H9 (cell line): ENCODE measurements at regions not wholly inside any gene's neighbourhood (a gene's known extent, or its start where the extent isn't known, plus 50 kb on each side); places are given as distances from the start of the nearest gene placed in this dataset.
"Not testable (repeated sequence)": the region's sequence is repeated elsewhere in the genome, so short reads cannot be mapped to it uniquely, and the experiment has no call there.

Experiments used
- DNase-seq: peaks from one replicate; pipeline ENCODE4 v3.0.0-alpha.2; 2017
- H2AFZ ChIP-seq: one replicate; pipeline ENCODE4 v1.6.1; 2013; ENCODE audit warnings: mild to moderate bottlenecking, low read length, control low read depth, moderate library complexity
- H2AK5ac ChIP-seq: 2 replicates; pipeline ENCODE4 v1.6.1; 2013; ENCODE audit warnings: low read length, control low read depth, mixed read lengths; ENCODE audit not compliant: insufficient read length
- H2BK120ac ChIP-seq: one replicate; pipeline ENCODE4 v1.6.1; 2013; ENCODE audit warnings: low read depth, mild to moderate bottlenecking, low read length, control low read depth, inconsistent platforms; ENCODE audit not compliant: poor library complexity, severe bottlenecking
- H2BK12ac ChIP-seq: 2 replicates; pipeline ENCODE4 v1.6.1; 2013; ENCODE audit warnings: low read length, control low read depth, mixed read lengths, low read depth; ENCODE audit not compliant: insufficient read length
- H2BK15ac ChIP-seq: 2 replicates; pipeline ENCODE4 v1.6.1; 2013; ENCODE audit warnings: low read depth, low read length, control low read depth
- H2BK20ac ChIP-seq: one replicate; pipeline ENCODE4 v1.6.1; 2013; ENCODE audit warnings: low read depth, mild to moderate bottlenecking, low read length, control low read depth, inconsistent platforms; ENCODE audit not compliant: poor library complexity, severe bottlenecking
- H2BK5ac ChIP-seq: 2 replicates; pipeline ENCODE4 v1.6.1; 2013; ENCODE audit warnings: low read length, control low read depth, mixed read lengths; ENCODE audit not compliant: insufficient read length
- H3K14ac ChIP-seq: 2 replicates; pipeline ENCODE4 v1.6.1; 2013; ENCODE audit warnings: low read length, control low read depth; ENCODE audit not compliant: insufficient read depth
- H3K18ac ChIP-seq: 2 replicates; pipeline ENCODE4 v1.6.1; 2013; ENCODE audit warnings: low read depth, mild to moderate bottlenecking, mixed read lengths, low read length, control low read depth; ENCODE audit not compliant: insufficient read length
- H3K23ac ChIP-seq: 2 replicates; pipeline ENCODE4 v1.6.1; 2013; ENCODE audit warnings: low read length, control low read depth, mixed read lengths, low read depth; ENCODE audit not compliant: insufficient read length
- H3K23me2 ChIP-seq: 2 replicates; pipeline ENCODE4 v1.6.1; 2013; ENCODE audit warnings: low read depth, mild to moderate bottlenecking, mixed read lengths, low read length, control low read depth; ENCODE audit not compliant: insufficient read length, poor library complexity, severe bottlenecking
- H3K27ac ChIP-seq: 2 replicates; pipeline ENCODE4 v1.5.1; 2013; ENCODE audit warnings: low read length, control low read depth, mixed read lengths, low read depth; ENCODE audit not compliant: insufficient read length
- H3K27me3 ChIP-seq: 2 replicates; pipeline ENCODE4 v1.6.1; 2013; ENCODE audit warnings: low read length, control low read depth, inconsistent platforms; ENCODE audit not compliant: insufficient read depth
- H3K4ac ChIP-seq: 2 replicates; pipeline ENCODE4 v1.6.1; 2013; ENCODE audit warnings: low read depth, mild to moderate bottlenecking, control low read depth, inconsistent platforms, low read length, moderate library complexity
- H3K4me1 ChIP-seq: 2 replicates; pipeline ENCODE4 v1.6.1; 2013; ENCODE audit warnings: low read length, control low read depth, inconsistent platforms; ENCODE audit not compliant: insufficient read depth
- H3K4me2 ChIP-seq: 2 replicates; pipeline ENCODE4 v1.6.1; 2013; ENCODE audit warnings: low read length, control low read depth, mixed read lengths; ENCODE audit not compliant: insufficient read length, insufficient read depth
- H3K56ac ChIP-seq: 2 replicates; pipeline ENCODE4 v1.6.1; 2013; ENCODE audit warnings: low read depth, mild to moderate bottlenecking, mixed read lengths, low read length, control low read depth; ENCODE audit not compliant: insufficient read length
- H3K79me1 ChIP-seq: 2 replicates; pipeline ENCODE4 v1.6.1; 2013; ENCODE audit warnings: low read depth, mild to moderate bottlenecking, moderate library complexity, low read length, control low read depth, inconsistent platforms; ENCODE audit not compliant: insufficient read depth, poor library complexity, severe bottlenecking
- H3K79me2 ChIP-seq: 2 replicates; pipeline ENCODE4 v1.6.1; 2013; ENCODE audit warnings: low read length, control low read depth, inconsistent platforms; ENCODE audit not compliant: insufficient read depth
- H3K9ac ChIP-seq: 2 replicates; pipeline ENCODE4 v1.6.1; 2013; ENCODE audit warnings: low read length, control low read depth, mixed read lengths; ENCODE audit not compliant: insufficient read length; ENCODE audit errors: extremely low read depth
- H3K9me3 ChIP-seq: one replicate; pipeline ENCODE4 v1.6.1; 2013; ENCODE audit warnings: low read depth, low read length, inconsistent platforms; ENCODE audit not compliant: control insufficient read depth
- H3T11ph ChIP-seq: one replicate; pipeline ENCODE4 v1.6.1; 2013; ENCODE audit warnings: mild to moderate bottlenecking, low read length, control low read depth, inconsistent platforms
- H4K20me1 ChIP-seq: one replicate; pipeline ENCODE4 v1.6.1; 2013; ENCODE audit not compliant: control insufficient read depth, insufficient read length, insufficient read depth
- H4K5ac ChIP-seq: 2 replicates; pipeline ENCODE4 v1.6.1; 2013; ENCODE audit warnings: low read depth, mild to moderate bottlenecking, mixed read lengths, low read length, control low read depth; ENCODE audit not compliant: insufficient read length
- H4K8ac ChIP-seq: replicated peaks from 2 replicates; pipeline ENCODE4 v1.6.1; 2013; ENCODE audit warnings: low read length, control low read depth, mixed read lengths, low read depth; ENCODE audit not compliant: insufficient read length
- H4K91ac ChIP-seq: 2 replicates; pipeline ENCODE4 v1.6.1; 2013; ENCODE audit warnings: low read depth, mild to moderate bottlenecking, moderate library complexity, mixed read lengths, low read length, control low read depth; ENCODE audit not compliant: insufficient read length
- H3K27ac Mint-ChIP-seq, 3 experiments: 2 replicates in 2 of 3; 3 replicates in 1 of 3; pipeline ENCODE4 v1.8.0; 2020 to 2021; ENCODE audit warnings: mixed read lengths in 3 of 3, mild to moderate bottlenecking in 1 of 3, moderate library complexity in 1 of 3
- H3K27me3 Mint-ChIP-seq: 2 replicates; pipeline ENCODE4 v1.8.0; 2021; ENCODE audit warnings: low read depth, mild to moderate bottlenecking, moderate library complexity, mixed read lengths
- H3K36me3 Mint-ChIP-seq, 3 experiments: 2 replicates in 2 of 3; 3 replicates in 1 of 3; pipeline ENCODE4 v1.8.0; 2020 to 2021; ENCODE audit warnings: low read depth in 3 of 3, mixed read lengths in 3 of 3; ENCODE audit not compliant: insufficient read depth in 1 of 3
- H3K4me1 Mint-ChIP-seq, 2 experiments: 2 replicates each; pipeline ENCODE4 v1.8.0; 2020; ENCODE audit warnings: mixed read lengths in 2 of 2
- H3K4me3 Mint-ChIP-seq, 2 experiments: 2 replicates in 1 of 2; 3 replicates in 1 of 2; pipeline ENCODE4 v1.8.0; 2020 to 2021; ENCODE audit warnings: mild to moderate bottlenecking in 2 of 2, mixed read lengths in 2 of 2, moderate library complexity in 1 of 2
- H3K9me3 Mint-ChIP-seq, 2 experiments: 2 replicates in 1 of 2; 3 replicates in 1 of 2; pipeline ENCODE4 v1.8.0; 2020; ENCODE audit warnings: mild to moderate bottlenecking in 2 of 2, mixed read lengths in 2 of 2, moderate library complexity in 1 of 2
- CTCF ChIP-seq: fragments of 200-600 bp; sonication (generic); conservative IDR thresholded peaks from 3 replicates; pipeline ENCODE4 v1.8.0; 2021; ENCODE audit warnings: antibody characterized with exemption, mild to moderate bottlenecking
- WGBS: extraction: QIAGEN DNeasy Blood & Tissue Kit; methylation state at CpG from one replicate; pipeline ENCODE4 v1.1.7; 2013; ENCODE audit warnings: missing lambda C conversion rate, low lambda C conversion rate, mixed read lengths; ENCODE audit not compliant: insufficient read length; ENCODE audit errors: extremely low coverage; 5-methylcytosine and 5-hydroxymethylcytosine counted together

GRCh38 chr7:149624006-149624405, 126.4 kb upstream of the ZNF746 start:
- peak overlapping the region in 2 of 3 experiments; percentile 85 to 90; a peak in 2 of 7 replicates for H3K27ac Mint-ChIP-seq
- Histone ChIP-seq H2BK12ac (no peak overlapping the region), H3K4me2 (peak overlapping the region; percentile 97), H3K18ac (no peak overlapping the region), H3K56ac (no peak overlapping the region), H2BK15ac (no peak overlapping the region), H3K9me3 (no peaks in the 10 kb centered on the region), H3K27me3 (no peaks in the 10 kb centered on the region), H2AK5ac (no peak overlapping the region), H3K27ac (no peak overlapping the region), H2BK20ac (no peak overlapping the region), H3K79me1 (peaks cover 8% of the 10 kb centered on the region), H2BK5ac (no peak overlapping the region), H2BK120ac (no peak overlapping the region), H3K9ac (peak overlapping the region; percentile 60), H3K23me2 (peaks cover 4% of the 10 kb centered on the region), H3K23ac (no peak overlapping the region), H4K8ac (no peak overlapping the region), H4K20me1 (no peaks in the 10 kb centered on the region), H3K4me1 (no peaks in the 10 kb centered on the region), H4K5ac (no peak overlapping the region), H4K91ac (no peak overlapping the region), H3T11ph (no peak overlapping the region), H3K14ac (no peak overlapping the region), H3K79me2 (peaks cover 10% of the 10 kb centered on the region; the same call in 1 of the 2 replicates), H3K4ac (no peak overlapping the region), H2AFZ (no peak overlapping the region)
- DNase-seq = no peak
- no CpG with 5 or more reads among the region's 28 CpGs for WGBS
- H3K27me3 Mint-ChIP-seq = peaks cover 10% of the 10 kb centered on the region
- H3K4me3 Mint-ChIP-seq = peak overlapping the region; percentile 90 to 96
- no peaks in the 10 kb centered on the region for H3K9me3 Mint-ChIP-seq
- H3K36me3 Mint-ChIP-seq = peaks cover 15 to 32% (median 25%) of the 10 kb centered on the region in 3 experiments; a peak in 6 of 7 replicates
- no peak for TF ChIP-seq CTCF
- peaks cover 18% of the 10 kb centered on the region in 2 experiments for H3K4me1 Mint-ChIP-seq

- not testable (repeated sequence) for H4K5ac ChIP-seq, H3K4me1 ChIP-seq, H4K91ac ChIP-seq, DNase-seq, H3K79me1 ChIP-seq, H3K27me3 ChIP-seq, H2BK5ac ChIP-seq, H3K14ac ChIP-seq, H3K18ac ChIP-seq, H3K9me3 Mint-ChIP-seq, H2BK120ac ChIP-seq, H3K27ac ChIP-seq, H3K4ac ChIP-seq, H2AFZ ChIP-seq, H3K23me2 ChIP-seq, H4K20me1 ChIP-seq, H2AK5ac ChIP-seq, H2BK20ac ChIP-seq, H3K27me3 Mint-ChIP-seq, H4K8ac ChIP-seq, H3K9me3 ChIP-seq, H3K23ac ChIP-seq, H2BK12ac ChIP-seq, H2BK15ac ChIP-seq, H3K56ac ChIP-seq, H3T11ph ChIP-seq
- Mint-ChIP-seq H3K4me1 (peaks cover 18% of the 10 kb centered on the region in 2 experiments), H3K36me3 (peaks cover 15 to 36% (median 31%) of the 10 kb centered on the region in 3 experiments; a peak in 6 of 7 replicates), H3K27ac (0 out of 7 replicates have a peak overlapping the region, but pooled peaks of 1 of the 3 experiments have one; percentile 90), H3K4me3 (peak overlapping the region; percentile 90 to 96)
- H3K4me2 ChIP-seq = peak overlapping the region; percentile 97
- peak overlapping the region; percentile 60 for H3K9ac ChIP-seq
- no CpG with 5 or more reads among the region's 19 CpGs for WGBS
- peaks cover 10% of the 10 kb centered on the region; the same call in 1 of the 2 replicates for H3K79me2 ChIP-seq
Measured at GRCh38 chr7:149623262-149623997, 125.8 kb upstream of the ZNF746 start.
